ENCODE measurements at regions not wholly inside any gene's neighbourhood (a gene's known extent, or its start where the extent isn't known, plus 50 kb on each side); places are given as distances from the start of the nearest gene placed in this dataset.

DNA sequence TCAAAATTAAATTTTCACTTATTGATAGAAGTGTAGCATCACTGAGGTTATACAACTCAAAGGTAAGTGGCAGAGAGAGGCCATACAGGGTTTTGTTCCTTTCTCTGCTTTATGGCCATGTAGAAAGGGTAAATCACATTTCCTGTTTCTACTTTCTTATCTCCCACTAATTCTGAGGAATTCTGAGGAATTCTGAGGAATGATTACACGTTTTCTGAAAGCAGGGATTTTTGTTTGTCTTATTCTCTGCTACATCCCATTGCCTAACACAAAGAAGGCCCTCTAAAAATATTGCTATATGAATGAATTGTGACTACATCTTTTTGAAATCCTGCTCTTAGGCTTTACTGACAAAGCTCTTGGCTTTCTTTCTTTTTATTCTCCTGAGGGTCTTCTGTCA, 516.9 kb upstream of the ZNF608 start:
- DNase-seq, result no peak

DNA sequence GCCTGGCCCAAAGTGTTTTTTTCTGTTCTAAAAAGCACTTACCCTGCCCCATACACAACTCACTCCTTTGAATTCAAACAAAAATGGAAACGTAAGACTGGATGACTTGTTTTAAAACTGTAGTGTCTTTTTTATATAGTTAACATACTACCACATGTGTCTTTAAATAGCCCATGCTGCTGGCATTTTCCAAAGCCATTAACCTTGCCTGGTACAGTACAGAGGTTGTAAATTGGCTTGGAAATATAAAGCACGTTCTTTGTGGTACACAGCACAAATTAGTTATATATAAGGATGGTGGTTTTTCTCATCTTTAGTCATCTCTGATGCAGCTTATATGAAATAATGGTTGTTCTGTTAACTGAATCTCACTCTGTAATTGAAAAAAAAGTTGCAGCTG, 519.7 kb upstream of the ZNF608 start:
- DNase-seq, result no peak

DNA sequence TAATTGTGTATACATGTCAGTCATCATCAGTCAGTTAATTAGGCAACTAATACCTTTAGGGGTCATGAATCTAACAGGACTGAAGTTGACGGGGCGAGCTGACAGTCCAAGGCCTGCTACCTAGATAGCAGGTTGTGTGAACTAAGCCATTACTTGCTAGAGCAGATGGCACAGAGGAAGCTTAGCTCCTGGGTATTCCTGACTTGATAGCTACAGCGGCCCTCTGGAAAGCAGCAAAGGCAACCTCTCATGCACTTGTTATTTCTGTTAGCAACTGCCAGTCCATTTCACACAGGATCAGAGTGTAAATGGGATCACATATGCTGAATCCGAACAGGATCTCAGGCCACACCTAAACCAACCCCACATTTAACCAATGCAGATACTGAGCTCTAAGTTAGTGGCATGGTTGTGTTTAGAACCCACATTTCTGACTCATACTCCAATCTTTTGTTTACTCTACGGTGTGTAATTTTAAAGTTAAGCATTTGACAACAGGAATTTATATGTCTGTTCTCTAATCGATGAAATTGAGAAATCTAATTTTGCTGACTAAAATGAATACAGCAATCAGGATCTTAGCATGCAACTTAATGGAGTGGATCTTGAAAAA, 521.3 kb upstream of the ZNF608 start:
- no peak for DNase-seq

GRCh38 chr5:125269926-125270325, 523.5 kb upstream of the ZNF608 start:
- no peak for DNase-seq

DNA sequence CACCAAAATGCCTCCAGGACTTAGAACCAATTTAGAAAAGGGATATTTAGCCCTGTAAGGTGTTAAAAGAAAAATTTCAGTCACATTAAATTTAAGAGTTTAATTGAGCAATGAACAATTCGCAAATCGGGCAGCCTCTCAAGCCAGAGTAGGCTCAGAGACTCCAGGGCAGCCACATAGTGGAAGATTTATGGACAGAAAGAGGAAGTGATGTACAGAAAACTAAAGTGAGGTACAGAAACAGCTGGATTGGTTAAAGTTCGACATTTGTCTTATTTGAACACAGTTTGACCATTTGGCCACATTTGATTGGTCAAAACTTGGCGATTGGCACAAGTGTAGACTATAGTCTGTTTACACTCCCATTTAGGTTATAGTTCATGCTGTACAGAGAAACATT, 525.9 kb upstream of the ZNF608 start:
- no peak for DNase-seq

DNA sequence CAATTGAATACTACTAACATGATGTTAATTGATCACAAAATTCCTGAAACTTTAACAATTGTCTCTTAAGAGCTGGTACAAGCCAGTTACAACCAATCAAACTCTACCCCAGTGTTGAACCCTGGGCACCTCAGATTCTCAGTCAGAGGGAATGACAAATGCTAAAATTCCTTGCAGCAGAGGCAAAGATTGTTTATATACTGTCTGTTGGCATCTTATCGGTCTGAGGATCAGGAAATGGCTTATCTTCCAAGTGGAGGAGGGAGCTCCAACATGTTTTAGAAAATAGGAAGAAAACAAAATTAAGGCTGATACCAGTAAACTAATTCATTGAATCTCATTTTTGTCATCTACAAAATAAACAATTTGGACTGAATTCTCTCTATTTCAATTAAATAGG, 527.8 kb upstream of the ZNF608 start:
- DNase-seq, result no peak

GRCh38 chr5:125274938-125275724, 528.7 kb upstream of the ZNF608 start:
- no peak for DNase-seq

DNA sequence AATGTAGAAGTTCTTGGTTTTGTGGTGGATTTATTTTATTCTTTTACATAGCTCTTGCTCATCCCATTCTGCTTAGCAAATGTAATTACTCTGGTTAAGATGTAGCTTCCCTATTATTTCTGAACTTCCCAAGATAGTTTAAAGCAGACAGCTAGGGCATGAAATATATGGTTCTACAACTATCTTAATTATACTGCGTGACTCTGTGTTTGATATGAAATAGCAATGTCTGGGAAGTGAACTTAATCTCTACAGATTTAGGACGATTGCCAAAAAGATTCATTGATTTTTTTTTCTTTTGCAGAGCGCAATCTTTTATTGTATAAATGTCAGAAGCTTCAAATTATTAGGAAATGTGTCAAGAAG, 529.3 kb upstream of the ZNF608 start:
- DNase-seq, result no peak

GRCh38 chr5:125276096-125276495, 529.7 kb upstream of the ZNF608 start:
- no peak for DNase-seq

DNA sequence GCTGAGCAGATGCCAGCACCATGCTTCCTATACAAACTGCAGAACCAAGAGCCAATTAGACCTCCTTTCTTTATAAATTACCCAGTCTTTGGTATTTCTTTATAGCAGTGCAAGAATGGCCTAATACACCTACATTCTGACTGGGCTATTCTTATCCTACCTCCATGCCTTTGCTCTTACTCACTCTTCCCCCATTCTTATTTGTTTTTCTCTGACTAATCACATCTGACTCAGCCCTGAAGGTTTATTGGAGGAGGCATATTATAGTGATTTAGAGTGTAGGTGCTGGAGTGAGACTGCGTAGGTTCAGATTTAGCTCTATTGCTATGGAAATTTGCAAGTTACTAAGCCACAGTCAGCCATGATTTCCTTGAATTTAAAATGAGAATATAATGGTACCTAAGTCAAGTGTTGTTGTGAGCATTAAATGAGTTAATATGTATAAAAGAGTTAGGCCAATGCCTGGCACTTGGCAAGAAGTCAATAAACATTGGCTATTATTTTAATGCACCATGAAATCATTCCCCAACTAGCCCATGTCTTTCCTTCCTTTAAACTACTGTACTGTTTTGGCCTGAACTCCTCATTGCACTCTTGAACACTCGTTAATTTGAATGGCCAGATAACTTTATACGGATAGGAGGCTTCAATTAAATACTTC, 531.2 kb upstream of the ZNF608 start:
- DNase-seq, result no peak

- no peak for DNase-seq
Observed at GRCh38 chr5:125278711-125279110, 532.3 kb upstream of the ZNF608 start.

- no peak for DNase-seq
Observed at GRCh38 chr5:125281667-125282066, 535.2 kb upstream of the ZNF608 start.

GRCh38 chr5:125283372-125283771, 536.9 kb upstream of the ZNF608 start:
- DNase-seq, result no peak

DNA sequence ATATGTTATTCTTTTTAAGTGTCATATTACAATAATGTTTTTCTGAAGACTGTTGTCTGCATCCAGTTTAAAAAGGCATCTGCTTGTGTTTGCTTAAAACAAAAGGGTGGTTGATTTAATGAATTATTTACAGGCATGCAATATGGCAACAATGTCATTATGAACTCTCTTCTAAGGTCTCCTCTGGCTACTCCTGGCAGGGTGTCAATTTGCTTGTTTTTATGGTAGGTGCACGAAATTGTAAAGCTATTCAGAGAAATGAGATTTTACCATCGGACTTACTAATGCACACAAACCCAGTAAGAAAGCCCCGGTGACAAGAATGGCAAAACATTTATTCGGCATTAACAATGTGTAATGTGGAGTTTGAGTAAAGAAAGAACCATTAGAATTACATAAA, 539.8 kb upstream of the ZNF608 start:
- DNase-seq, result no peak

GRCh38 chr5:125289606-125290005, 543.2 kb upstream of the ZNF608 start:
- DNase-seq, result no peak

DNA sequence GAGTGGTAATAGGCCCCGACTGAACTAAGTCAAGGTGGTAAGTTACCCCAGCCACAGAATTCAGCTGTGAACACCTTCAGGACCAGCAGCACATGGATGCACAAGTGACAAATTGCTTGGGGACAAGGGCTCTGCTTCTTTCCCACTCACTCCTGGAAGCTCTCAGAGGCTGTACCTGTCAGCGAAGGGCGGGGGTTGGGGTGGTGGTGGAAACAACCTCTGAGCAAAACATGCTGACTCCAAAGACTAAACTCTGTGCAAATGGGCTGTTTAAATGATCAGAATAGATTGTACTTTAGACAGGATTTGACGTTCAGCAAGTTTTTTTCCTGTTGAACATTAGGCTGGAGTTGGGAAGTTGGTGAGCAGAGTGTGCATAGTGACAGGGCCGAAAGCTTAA, 544.5 kb upstream of the ZNF608 start:
- no peak for DNase-seq

GRCh38 chr5:125291447-125291846, 545.0 kb upstream of the ZNF608 start:
- no peak for DNase-seq

- no peak for DNase-seq
Observed at GRCh38 chr5:125293223-125293622, 546.8 kb upstream of the ZNF608 start.

GRCh38 chr5:125293726-125294125, 547.3 kb upstream of the ZNF608 start:
- DNase-seq, result no peak

DNA sequence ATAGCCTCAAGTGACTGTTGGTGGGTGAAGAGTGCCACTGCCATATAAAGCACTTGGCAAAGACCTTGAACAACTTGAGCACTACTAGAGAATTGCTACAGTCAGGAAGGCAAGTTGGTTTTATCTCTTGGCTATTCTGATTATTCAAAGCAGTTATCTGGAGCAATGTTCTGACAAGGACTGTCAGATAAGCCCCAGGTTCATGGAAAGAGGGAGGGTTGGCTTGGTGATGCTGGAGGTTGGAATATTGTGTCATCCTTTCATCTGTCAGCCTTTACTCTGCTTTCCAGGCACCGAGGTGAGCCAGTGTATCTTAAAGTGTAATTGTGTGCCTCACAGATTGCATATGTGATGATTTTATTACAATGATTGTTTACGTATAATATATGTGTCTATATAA, 548.4 kb upstream of the ZNF608 start:
- no peak for DNase-seq

DNA sequence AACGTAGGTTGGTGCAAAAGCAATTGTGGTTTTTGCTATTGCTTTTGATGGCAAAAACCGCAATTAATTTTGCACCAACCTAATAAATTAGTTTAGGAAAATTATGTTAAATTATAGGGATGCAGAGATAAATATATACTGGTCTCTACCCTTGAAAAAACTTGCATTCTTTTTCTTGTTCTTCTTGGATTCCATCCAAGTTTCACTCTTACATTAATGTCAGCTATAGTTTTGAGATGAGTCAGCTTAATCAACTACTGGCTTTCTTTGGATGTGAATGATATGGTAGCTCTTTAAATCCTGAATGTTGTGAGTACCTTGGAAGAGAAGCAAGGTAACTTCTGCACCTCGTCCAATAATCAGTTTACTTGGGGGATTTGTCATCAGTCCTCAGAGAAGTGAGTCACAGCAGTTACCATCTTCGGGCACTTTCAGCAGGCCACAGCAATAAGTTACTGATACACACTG, 549.0 kb upstream of the ZNF608 start:
- DNase-seq, result no peak

- no peak for DNase-seq
Observed at GRCh38 chr5:125298258-125298657, 551.8 kb upstream of the ZNF608 start.

DNA sequence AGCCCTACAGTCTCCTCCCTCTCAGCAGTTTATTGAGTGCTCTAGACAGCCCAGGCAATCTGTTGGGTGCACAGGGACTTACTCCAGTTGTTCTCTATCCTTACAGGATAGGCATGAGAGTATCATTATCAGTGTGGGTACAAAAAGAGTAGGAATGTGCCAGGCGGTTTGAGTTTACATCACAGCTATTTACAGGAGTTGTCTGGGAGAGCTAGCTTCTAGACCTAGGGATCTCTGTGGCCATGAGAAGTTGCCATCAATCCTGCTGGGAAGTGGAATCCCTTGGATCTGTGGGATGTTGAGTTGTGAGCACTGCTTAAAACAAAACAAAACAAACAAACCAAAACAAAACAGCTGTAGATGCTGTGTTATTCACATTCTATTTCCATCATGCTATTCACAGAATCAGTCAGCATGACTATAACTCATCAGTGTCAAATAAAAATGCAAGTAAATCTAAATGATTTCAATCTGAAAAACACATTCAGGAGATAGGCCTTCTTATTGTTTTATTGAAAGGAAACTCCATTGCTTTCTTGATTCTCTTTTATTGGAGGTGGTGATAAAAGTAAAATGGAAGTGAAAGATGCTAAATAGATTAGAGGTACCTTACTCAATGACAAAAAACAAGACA, 552.4 kb upstream of the ZNF608 start:
- no peak for DNase-seq

- no peak for DNase-seq
Observed at GRCh38 chr5:125301711-125302110, 555.3 kb upstream of the ZNF608 start.
